BLaER1 (cell line): ENCODE measurements at regions not wholly inside any gene's neighbourhood (a gene's known extent, or its start where the extent isn't known, plus 50 kb on each side); places are given as distances from the start of the nearest gene placed in this dataset.
"Not testable (repeated sequence)": the region's sequence is repeated elsewhere in the genome, so short reads cannot be mapped to it uniquely, and the experiment has no call there.

Source experiments
- H3K27ac ChIP-seq: shearing (Covaris generic); formaldehyde crosslinking; 2 replicates; pipeline ENCODE4 v1.8.1; 2022
- H3K27me3 ChIP-seq: shearing (Covaris generic); formaldehyde crosslinking; 2 replicates; pipeline ENCODE4 v1.8.1; 2022
- H3K36me3 ChIP-seq: shearing (Covaris generic); formaldehyde crosslinking; 2 replicates; pipeline ENCODE4 v1.8.1; 2022
- H3K4me1 ChIP-seq: shearing (Covaris generic); formaldehyde crosslinking; 2 replicates; pipeline ENCODE4 v1.8.1; 2022
- H3K4me2 ChIP-seq: shearing (Covaris generic); formaldehyde crosslinking; 2 replicates; pipeline ENCODE4 v1.8.1; 2022
- H3K4me3 ChIP-seq: shearing (Covaris generic); formaldehyde crosslinking; 2 replicates; pipeline ENCODE4 v1.8.1; 2022
- H3K9ac ChIP-seq: shearing (Covaris generic); formaldehyde crosslinking; 2 replicates; pipeline ENCODE4 v1.8.1; 2022
- H3K9me3 ChIP-seq: shearing (Covaris generic); formaldehyde crosslinking; 2 replicates; pipeline ENCODE4 v1.8.1; 2022
- H4K20me1 ChIP-seq: shearing (Covaris generic); formaldehyde crosslinking; 2 replicates; pipeline ENCODE4 v1.8.1; 2022
- Cebpa-rat ChIP-seq: shearing (Covaris generic); IDR thresholded peaks from 2 replicates; pipeline ENCODE4 v1.8.1; 2022

DNA sequence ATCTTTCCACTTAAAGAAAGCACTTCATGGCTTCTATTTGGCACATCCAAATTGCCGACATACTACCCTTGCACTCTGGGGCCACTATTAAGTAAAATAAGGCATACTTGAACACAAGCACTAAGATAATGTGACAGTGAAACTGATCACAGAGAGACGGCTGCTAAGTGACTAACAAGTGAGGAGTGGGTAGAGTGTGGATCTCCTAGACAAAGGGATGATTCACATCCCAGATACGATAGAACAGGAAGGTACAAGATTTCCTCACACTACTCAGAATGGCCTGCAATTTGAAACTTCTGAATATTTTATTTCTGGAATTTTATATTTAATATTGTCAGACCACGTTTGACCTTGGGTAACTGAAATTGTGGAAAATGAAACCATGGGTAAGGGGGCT, 1721.8 kb upstream of the SPRY2 start:
- Histone ChIP-seq H3K9ac (no peak overlapping the region), H3K4me3 (no peak overlapping the region), H3K4me1 (no peaks in the 10 kb centered on the region), H3K27me3 (no peaks in the 10 kb centered on the region), H4K20me1 (no peaks in the 10 kb centered on the region), H3K4me2 (no peak overlapping the region), H3K9me3 (no peaks in the 10 kb centered on the region), H3K36me3 (no peaks in the 10 kb centered on the region), H3K27ac (no peak overlapping the region)
- no peak for TF ChIP-seq Cebpa-rat

DNA sequence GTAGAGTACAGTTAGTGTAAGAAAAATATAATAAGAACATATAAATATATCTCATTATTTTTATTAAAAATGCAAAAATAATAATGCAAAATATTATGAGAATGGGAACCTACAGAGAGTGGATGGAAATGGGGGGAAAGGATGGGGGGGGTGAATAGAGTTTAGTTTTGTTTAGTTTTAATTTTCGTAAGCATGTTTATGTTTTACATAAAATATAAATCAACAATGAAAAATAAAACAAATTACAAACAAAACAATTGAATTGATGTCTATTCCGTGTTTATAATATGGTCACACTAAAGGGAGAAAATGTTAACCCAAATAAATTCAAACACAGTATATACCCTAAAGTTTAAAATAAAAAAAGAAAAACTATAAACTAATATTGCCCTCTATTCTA, 1717.4 kb upstream of the SPRY2 start:
- no peaks in the 10 kb centered on the region for H4K20me1 ChIP-seq
- no peak overlapping the region for H3K4me3 ChIP-seq
- H3K27me3 ChIP-seq = no peaks in the 10 kb centered on the region
- no peaks in the 10 kb centered on the region for H3K36me3 ChIP-seq
- H3K9me3 ChIP-seq = no peaks in the 10 kb centered on the region
- no peak overlapping the region for H3K9ac ChIP-seq
- no peak for TF ChIP-seq Cebpa-rat
- no peak overlapping the region for H3K27ac ChIP-seq
- no peak overlapping the region for H3K4me2 ChIP-seq
- H3K4me1 ChIP-seq = no peaks in the 10 kb centered on the region

DNA sequence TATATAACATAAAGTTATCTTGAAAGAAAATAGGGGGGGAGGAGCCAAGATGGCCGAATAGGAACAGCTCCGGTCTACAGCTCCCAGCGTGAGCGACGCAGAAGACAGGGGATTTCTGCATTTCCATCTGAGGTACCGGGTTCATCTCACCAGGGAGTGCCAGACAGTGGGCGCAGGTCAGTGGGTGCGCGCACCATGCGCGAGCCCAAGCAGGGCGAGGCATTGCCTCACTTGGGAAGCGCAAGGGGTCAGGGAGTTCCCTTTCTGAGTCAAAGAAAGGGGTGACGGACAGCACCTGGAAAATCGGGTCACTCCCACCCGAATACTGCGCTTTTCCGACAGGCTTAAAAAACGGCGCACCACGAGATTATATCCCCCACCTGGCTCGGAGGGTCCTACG, 1704.4 kb upstream of the SPRY2 start:
- H3K4me2 ChIP-seq, H3K4me1 ChIP-seq, H3K36me3 ChIP-seq, H3K4me3 ChIP-seq, H4K20me1 ChIP-seq, H3K9ac ChIP-seq, H3K27me3 ChIP-seq, H3K27ac ChIP-seq, H3K9me3 ChIP-seq: not testable (repeated sequence)

DNA sequence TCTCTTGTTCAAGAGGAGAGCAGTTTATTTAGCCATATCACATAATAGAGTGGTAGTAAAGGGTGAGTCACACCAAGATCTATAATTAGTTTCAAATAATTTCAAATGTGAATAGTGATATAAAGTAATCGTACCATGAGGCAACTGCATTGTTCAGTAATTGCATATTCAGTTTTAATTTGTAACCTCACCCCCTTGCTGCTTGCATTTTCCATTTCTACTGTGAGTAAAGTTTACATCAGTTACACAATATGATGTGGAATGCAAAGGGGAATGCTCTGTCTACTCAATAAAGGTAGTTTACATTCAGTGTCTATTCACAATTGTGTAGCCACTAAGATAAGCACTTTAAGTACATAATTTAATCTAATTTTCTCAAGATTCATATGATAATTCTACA, 1695.7 kb upstream of the SPRY2 start:
- TF ChIP-seq Cebpa-rat = no peak
- Histone ChIP-seq H3K4me3 (no peak overlapping the region), H3K4me1 (no peaks in the 10 kb centered on the region), H3K27ac (no peak overlapping the region), H3K9ac (no peak overlapping the region), H3K4me2 (no peak overlapping the region), H3K27me3 (no peaks in the 10 kb centered on the region), H4K20me1 (no peaks in the 10 kb centered on the region), H3K36me3 (no peaks in the 10 kb centered on the region), H3K9me3 (no peaks in the 10 kb centered on the region)

DNA sequence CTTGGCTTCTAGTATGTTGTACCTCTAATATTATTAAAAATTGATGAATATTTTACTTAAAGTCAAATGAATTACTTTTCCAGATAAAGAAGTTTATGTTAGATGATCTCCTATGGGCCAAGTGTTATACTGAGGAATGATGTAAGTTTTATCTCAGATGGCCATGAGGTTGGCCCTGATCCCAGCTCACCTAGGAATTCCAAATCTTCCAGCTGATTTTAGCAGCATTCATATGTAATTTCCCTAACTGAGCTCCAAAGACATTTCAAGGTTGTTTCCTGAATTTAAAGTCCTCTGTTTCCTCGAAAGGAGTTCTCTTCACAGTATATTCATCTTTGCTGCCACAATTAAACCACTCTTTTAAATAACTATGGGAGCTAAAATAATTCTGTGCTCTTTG, 1670.4 kb upstream of the SPRY2 start:
- H3K4me2 ChIP-seq = no peak overlapping the region
- H4K20me1 ChIP-seq = no peaks in the 10 kb centered on the region
- H3K9ac ChIP-seq = no peak overlapping the region
- H3K9me3 ChIP-seq = no peaks in the 10 kb centered on the region
- no peak overlapping the region for H3K27ac ChIP-seq
- H3K27me3 ChIP-seq = no peaks in the 10 kb centered on the region
- no peaks in the 10 kb centered on the region for H3K36me3 ChIP-seq
- H3K4me3 ChIP-seq = no peak overlapping the region
- H3K4me1 ChIP-seq = no peaks in the 10 kb centered on the region
- no peak for TF ChIP-seq Cebpa-rat

DNA sequence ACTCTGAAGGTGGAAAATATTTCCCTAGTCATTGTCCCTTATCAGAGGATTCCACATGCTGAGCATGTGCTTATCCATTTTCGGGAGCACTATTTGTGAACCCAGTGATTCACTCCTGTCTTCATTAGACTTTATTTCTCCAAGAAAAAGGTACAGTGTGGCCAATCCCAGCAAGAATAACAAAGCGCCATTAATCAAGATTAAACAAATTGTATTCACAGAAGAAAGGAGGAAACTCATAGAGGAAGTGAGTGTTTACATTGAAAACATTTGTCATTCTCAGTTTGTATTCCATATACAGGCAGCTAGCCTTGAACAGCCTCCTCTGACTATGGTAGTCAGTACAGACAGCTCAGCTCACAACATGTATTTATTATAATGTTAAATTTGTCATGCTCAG, 1669.9 kb upstream of the SPRY2 start:
- TF ChIP-seq Cebpa-rat = no peak
- no peaks in the 10 kb centered on the region for H3K36me3 ChIP-seq
- no peak overlapping the region for H3K9ac ChIP-seq
- no peaks in the 10 kb centered on the region for H3K9me3 ChIP-seq
- H3K27me3 ChIP-seq = no peaks in the 10 kb centered on the region
- H3K4me1 ChIP-seq = no peaks in the 10 kb centered on the region
- no peak overlapping the region for H3K4me3 ChIP-seq
- no peaks in the 10 kb centered on the region for H4K20me1 ChIP-seq
- H3K4me2 ChIP-seq = no peak overlapping the region
- no peak overlapping the region for H3K27ac ChIP-seq

DNA sequence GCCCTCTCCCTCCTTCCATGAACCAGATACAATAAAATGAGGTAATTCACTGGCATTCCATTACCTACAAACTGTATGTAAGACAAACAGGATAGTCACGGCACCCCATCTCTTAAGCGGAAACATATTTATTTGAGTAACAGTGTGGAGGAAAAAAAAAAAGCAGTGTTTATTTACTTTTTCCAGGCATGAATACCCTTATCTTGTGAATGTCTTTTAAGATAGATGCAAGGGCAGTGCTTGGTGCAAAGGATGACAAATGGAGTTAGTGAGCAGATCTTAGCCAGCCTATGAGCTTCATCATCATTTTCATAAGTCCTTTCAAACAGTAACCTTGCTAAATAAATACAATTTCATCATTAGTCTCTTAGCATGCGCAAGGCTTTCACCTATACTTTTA, 1661.8 kb upstream of the SPRY2 start:
- no peaks in the 10 kb centered on the region for H3K27me3 ChIP-seq
- no peaks in the 10 kb centered on the region for H3K36me3 ChIP-seq
- no peaks in the 10 kb centered on the region for H4K20me1 ChIP-seq
- H3K4me1 ChIP-seq = no peaks in the 10 kb centered on the region
- H3K9me3 ChIP-seq = no peaks in the 10 kb centered on the region
- no peak overlapping the region for H3K27ac ChIP-seq
- no peak overlapping the region for H3K9ac ChIP-seq
- H3K4me3 ChIP-seq = no peak overlapping the region
- no peak overlapping the region for H3K4me2 ChIP-seq
- TF ChIP-seq Cebpa-rat = no peak

DNA sequence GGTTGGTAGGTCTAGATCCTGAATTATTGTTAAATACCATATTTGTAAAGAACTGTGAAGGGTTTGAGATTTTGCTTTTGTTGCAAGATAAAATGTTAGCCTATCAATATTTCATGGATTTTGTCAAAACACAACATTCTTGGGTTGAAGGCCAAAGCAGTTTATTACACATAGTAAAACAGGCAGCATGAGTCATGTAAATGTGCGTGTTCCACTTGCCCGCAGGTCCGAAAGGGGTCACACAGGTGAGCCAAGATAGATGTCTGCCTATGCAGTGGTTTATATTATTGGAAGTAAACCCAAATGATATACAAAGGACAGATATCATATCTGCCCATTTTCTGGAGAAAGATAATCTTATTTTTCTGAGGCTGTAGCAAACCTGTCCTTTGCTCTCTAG, 1654.4 kb upstream of the SPRY2 start:
- H3K4me1 ChIP-seq = no peaks in the 10 kb centered on the region
- no peaks in the 10 kb centered on the region for H3K36me3 ChIP-seq
- no peak overlapping the region for H3K9ac ChIP-seq
- H3K4me3 ChIP-seq = no peak overlapping the region
- no peaks in the 10 kb centered on the region for H3K9me3 ChIP-seq
- H3K27me3 ChIP-seq = no peaks in the 10 kb centered on the region
- H4K20me1 ChIP-seq = no peaks in the 10 kb centered on the region
- TF ChIP-seq Cebpa-rat = no peak
- no peak overlapping the region for H3K27ac ChIP-seq
- no peak overlapping the region for H3K4me2 ChIP-seq

DNA sequence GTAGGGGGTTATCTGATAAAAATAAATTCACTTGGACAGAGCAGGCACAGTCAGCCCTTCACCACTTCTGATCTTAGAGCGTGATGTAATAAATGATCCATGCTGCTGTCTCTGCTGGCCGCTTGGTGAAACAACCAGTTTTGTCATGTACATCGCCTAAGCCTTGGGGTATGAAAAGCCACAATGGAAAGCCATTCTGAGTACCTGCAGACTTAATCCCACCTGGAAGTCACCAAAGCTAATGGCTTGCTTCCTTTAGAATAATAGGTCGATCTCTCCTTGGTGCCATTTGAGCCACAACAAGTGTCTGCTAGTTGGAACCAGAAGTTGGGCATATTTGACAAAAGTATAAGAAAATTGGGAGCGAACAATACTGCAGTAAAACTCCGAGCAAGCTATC, 1649.7 kb upstream of the SPRY2 start:
- TF ChIP-seq Cebpa-rat = no peak
- H3K9ac ChIP-seq = no peak overlapping the region
- H3K27ac ChIP-seq = no peak overlapping the region
- H4K20me1 ChIP-seq = no peaks in the 10 kb centered on the region
- H3K27me3 ChIP-seq = no peaks in the 10 kb centered on the region
- H3K4me3 ChIP-seq = no peak overlapping the region
- H3K36me3 ChIP-seq = no peaks in the 10 kb centered on the region
- H3K9me3 ChIP-seq = no peaks in the 10 kb centered on the region
- H3K4me2 ChIP-seq = no peak overlapping the region
- no peaks in the 10 kb centered on the region for H3K4me1 ChIP-seq

DNA sequence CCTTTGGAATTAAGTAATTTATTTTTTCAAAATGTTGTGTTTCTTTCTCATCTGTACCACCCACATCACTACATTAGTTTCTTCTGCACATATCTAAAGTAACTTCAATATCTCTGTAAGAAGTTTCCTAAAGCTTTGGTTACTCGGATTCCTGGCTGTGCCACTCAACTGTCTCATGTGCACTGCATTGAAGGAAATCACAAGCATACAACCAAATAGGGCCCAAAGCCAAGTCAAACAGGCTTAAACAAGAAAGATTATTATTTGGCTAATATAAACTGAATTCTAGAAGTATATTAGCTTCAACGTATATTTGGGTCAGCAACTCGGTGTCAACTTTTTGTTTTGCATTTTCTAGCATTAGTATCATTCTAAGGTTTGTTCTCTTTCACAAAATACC, 1647.6 kb upstream of the SPRY2 start:
- Histone ChIP-seq H4K20me1 (no peaks in the 10 kb centered on the region), H3K27ac (no peak overlapping the region), H3K4me1 (no peaks in the 10 kb centered on the region), H3K4me3 (no peak overlapping the region), H3K36me3 (no peaks in the 10 kb centered on the region), H3K9ac (no peak overlapping the region), H3K4me2 (no peak overlapping the region), H3K27me3 (no peaks in the 10 kb centered on the region), H3K9me3 (no peaks in the 10 kb centered on the region)
- TF ChIP-seq Cebpa-rat = no peak

DNA sequence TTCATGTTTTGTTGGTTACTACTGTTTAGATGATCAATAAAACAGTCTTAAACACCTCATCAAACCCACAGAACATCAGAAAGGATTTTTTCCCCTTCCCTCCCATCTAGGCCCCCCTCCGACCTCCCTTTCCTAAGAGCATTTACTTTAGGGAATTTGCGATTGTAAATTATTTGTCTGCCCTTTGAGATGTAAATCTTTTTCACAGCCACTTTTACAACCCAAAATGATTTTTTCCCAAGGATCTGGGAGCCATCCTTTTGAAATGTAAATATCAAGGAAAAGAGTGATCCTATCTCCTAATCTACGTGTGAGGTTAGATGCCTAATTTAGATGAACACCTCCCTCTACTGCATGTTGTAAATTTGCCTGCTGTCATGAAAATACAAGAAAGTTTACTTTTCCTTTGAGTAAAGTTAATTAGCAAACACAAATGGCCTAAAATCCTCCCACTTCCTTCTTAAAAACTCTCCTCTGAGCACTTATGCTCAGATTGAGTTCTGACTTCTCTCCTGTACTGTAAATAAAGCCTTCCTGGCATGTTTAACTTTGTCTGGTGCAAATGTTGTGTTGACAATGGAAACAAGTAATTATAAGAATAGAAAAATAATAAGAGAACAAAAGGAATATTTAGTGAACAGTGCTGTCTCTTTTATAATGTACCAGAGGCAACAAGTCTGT, 1646.9 kb upstream of the SPRY2 start:
- no peak overlapping the region for H3K27ac ChIP-seq
- no peak overlapping the region for H3K4me3 ChIP-seq
- H3K36me3 ChIP-seq = no peaks in the 10 kb centered on the region
- H3K9me3 ChIP-seq = no peaks in the 10 kb centered on the region
- no peak overlapping the region for H3K9ac ChIP-seq
- H3K4me1 ChIP-seq = no peaks in the 10 kb centered on the region
- no peak overlapping the region for H3K4me2 ChIP-seq
- H4K20me1 ChIP-seq = no peaks in the 10 kb centered on the region
- no peaks in the 10 kb centered on the region for H3K27me3 ChIP-seq
- no peak for TF ChIP-seq Cebpa-rat
